Non-pigmented ciliary epithelial cell (primary cell): ENCODE measurements at regions not wholly inside any gene's neighbourhood (a gene's known extent, or its start where the extent isn't known, plus 50 kb on each side); places are given as distances from the start of the nearest gene placed in this dataset.
"Not testable (repeated sequence)": the region's sequence is repeated elsewhere in the genome, so short reads cannot be mapped to it uniquely, and the experiment has no call there.

Source experiments
- DNase-seq: peaks from one replicate; pipeline ENCODE4 v3.0.0-alpha.2; 2010; ENCODE audit warnings: low read depth

GRCh38 chr10:35784751-35785150 lies 142.7 kb upstream of the FZD8 start:
- DNase-seq = no peak

- DNase-seq = no peak
Observed at GRCh38 chr10:35783305-35783838, 141.3 kb upstream of the FZD8 start.

GRCh38 chr10:35781643-35782035 lies 139.5 kb upstream of the FZD8 start:
- DNase-seq = no peak

DNA sequence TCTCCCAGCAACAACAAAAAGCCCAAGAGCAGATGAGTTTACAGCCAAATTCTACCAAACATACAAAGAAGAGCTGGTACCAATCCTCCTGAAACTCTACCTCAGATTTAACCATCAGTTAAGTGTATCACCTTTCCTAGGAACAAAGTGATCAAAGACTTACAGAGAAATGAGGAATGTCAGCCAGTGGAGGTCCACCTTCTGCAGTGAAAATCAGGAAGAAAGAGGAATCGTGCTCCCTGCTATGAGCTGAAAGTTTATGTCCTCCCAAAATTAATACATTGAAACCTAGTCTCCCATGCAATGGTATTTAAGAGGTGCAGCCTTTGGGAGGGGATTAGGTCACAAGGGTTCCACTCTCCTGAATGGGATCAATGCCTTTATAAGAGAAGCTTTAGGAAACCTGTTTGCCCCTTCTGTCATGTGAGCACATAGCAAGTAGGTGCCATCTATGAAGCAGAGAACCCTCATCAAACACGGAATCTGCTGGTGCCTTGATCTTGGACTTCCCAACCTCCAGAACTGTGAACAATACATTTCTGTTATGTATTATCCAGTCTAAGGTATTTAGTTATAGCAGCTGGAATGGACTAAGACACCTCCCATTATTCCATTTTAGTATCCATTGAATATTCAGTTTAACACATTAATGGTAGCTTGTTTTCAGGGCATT lies 139.0 kb upstream of the FZD8 start:
- DNase-seq = no peak

- no peak for DNase-seq
Observed at GRCh38 chr10:35778306-35778705, 136.2 kb upstream of the FZD8 start.

DNA sequence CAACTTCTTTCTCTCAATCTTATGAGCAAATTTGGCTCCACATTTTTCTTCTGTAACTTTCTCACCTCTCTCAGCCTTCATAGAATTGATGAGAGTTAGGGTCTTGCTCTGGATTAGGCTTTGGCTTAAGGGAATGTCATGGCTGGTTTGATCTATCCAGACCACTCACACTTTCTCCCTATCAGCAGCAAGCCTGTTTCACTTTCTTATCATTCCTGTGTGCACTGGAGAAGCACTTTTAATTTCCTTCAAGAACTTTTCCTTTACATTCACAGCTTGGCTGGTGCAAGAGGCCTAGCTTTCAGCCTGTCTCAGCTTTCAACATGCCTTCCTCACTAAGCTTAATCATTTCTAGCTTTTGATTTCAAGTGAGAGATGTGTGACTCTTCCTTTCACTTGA lies 134.5 kb upstream of the FZD8 start:
- DNase-seq = not testable (repeated sequence)

DNA sequence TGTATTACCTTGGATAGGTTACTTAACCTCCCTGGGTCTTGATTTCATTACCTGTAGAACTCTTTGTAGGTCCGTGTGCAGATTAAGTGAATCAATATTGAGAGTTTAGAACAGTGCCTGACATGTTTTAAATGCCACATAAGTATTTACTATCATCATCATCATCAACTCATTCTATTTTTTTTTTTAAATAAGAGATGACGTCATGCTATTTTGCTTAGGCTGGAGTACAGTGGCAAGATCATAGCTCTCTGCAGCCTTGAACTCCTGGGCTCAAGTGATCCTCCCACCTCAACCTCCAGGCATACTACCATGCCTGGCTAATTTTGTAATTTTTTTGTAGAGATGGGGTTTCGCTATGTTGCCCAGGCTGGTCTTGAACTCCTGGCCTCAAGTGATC lies 132.0 kb upstream of the FZD8 start:
- no peak for DNase-seq

- DNase-seq = no peak
Observed at GRCh38 chr10:35770817-35771355, 128.8 kb upstream of the FZD8 start.

DNA sequence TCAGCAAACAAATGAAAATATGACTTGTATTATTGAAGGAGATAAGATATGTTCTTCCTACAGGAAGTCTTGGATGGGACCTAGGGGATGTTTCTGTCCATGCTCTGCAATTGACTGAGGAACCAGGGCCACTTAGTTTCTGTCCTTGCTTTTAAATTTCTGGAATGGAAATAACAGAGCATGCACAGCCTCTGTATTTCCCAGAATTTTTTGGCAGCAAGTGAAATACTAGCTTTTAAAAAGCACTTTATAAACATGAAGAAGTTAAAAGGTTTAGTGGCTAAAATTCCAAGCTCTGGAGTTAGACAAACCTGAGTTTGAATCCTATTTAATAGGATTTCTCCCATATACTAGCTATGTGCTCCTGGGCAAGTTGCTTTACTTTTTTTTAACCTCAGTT lies 127.7 kb upstream of the FZD8 start:
- DNase-seq = no peak

- no peak for DNase-seq
Observed at GRCh38 chr10:35768731-35769130, 126.6 kb upstream of the FZD8 start.

DNA sequence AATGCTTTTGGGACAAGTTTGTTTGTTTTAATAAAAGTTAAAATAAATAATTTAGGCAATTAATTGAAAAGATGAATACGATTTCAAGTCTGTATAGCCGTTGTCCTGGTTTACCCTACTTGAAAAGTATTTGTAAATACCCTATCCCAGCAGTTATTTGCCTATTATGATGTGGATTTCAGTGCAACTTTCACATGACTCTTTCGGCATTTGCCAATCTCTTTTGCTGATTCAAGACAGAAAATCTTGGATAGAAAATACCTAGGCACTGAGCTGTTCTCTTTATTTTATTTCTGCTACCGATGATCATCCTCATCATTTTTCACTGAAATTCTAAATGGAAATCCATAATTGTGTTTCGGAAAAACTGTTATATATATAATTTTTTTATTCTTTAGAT lies 125.9 kb upstream of the FZD8 start:
- no peak for DNase-seq

GRCh38 chr10:35765996-35766395 lies 123.9 kb upstream of the FZD8 start:
- no peak for DNase-seq

- DNase-seq = no peak
Observed at GRCh38 chr10:35765066-35765527, 123.0 kb upstream of the FZD8 start.

- DNase-seq = no peak
Observed at GRCh38 chr10:35762311-35763030, 120.4 kb upstream of the FZD8 start.

DNA sequence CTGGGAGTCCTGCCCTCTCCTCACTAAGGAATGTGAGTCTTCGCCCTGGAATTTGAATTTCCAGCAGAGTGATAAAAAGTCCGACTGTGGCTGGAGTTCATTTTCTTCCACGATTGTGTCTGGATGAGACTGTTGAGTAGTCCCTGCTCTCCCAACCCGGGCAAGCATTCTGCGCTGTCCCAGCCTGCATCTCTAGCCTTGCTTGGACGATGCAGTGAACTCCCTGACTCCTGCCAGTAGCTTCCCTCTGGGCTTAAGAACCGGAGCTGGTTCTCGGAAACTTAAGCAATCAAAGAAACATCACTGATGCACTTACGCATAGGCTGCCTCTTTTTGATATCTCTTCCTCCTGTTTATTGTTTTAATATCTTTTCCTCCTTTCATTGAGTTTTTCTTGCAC lies 116.0 kb upstream of the FZD8 start:
- DNase-seq = no peak

GRCh38 chr10:35754519-35754918 lies 112.4 kb upstream of the FZD8 start:
- no peak for DNase-seq

- no peak for DNase-seq
Observed at GRCh38 chr10:35752469-35753461, 110.7 kb upstream of the FZD8 start.

- no peak for DNase-seq
Observed at GRCh38 chr10:35751347-35751746, 109.3 kb upstream of the FZD8 start.

DNA sequence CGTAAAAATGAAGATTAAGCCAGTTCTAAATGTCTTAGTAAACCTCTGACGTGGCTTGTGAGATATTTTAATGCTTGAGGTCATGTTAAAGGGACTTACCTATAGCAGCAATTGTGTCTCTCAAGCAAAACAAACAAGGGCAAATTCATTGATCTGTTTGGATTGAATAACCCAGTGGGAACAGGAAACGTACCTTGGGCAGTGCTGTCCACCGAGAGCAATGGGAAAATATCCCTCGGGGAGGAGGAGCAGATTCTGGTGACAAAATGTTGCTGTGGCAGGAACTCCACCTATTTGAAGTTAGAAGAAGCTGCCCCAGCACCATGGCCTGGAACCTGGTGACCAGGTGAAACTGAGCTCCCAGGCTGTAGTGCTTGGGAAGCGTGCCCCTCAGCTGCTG lies 107.1 kb upstream of the FZD8 start:
- DNase-seq = no peak

DNA sequence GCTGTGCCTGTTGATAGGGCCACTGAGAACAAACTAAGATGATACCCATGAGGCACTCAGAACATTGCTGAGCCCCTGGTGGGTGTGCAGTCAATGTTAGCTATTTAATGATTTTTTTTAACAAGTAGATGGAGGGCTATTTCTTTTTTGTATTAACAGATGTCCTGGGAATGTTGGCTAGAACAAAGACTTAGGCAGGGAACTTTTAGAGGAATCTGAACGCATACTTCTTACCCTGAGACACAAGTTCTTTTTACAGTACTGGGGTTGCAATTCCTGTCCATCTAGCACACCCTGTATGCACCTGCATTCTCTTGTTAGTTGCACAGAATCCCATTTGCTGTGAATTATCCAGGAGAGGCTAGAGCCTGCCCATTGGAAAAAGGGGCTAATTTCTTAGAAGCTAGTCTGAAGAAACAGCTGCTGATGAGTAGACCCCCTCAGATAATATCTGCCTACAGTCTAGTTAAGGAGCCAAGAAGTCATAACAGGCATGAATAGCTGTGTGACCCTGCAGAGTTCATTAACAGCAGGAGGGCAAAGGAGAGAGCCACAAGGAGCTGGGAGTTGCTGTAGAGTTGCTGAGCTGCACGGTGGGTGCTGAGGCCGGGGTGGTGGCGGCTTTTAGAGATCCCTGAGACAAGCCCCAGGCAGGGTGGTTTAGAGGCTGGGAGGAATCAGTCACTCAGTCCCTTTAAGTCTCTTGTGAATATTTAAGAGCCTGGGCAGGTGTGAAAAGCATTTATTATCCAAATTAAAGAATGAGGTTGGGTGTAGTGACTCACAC lies 103.7 kb upstream of the FZD8 start:
- no peak for DNase-seq

- DNase-seq = no peak
Observed at GRCh38 chr10:35743851-35744250, 101.8 kb upstream of the FZD8 start.
